Raji (cell line): ENCODE measurements at regions not wholly inside any gene's neighbourhood (a gene's known extent, or its start where the extent isn't known, plus 50 kb on each side); places are given as distances from the start of the nearest gene placed in this dataset.

ENCODE experiments used
- POLR2A ChIP-seq: IDR thresholded peaks from 2 replicates; pipeline ENCODE4 v1.6.1; 2011; ENCODE audit warnings: low read depth, low read length, control low read depth; ENCODE audit not compliant: insufficient read depth

DNA sequence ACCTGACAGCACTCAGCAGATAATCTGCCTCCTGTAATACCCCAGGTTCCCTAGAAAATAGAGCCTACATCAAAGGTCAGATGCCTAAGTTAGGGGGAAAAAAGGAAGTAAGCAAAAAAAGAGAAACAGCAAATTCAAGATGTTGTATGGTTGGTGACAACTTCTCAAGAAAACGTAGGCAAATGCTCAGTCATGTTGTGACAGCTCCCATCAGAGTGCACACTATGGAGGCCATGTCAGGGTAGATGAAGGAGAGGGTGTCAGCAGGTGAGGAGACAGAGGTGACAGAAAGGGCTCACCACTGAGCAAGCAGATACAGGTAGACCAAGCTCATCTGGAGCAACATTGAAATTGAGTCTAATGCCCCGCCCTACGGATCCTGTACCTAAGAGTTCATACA is 356.8 kb upstream of the BRINP1 start:
- no peak for TF ChIP-seq POLR2A

GRCh38 chr9:119722384-119722783 is 353.1 kb upstream of the BRINP1 start:
- TF ChIP-seq POLR2A = no peak

- TF ChIP-seq POLR2A = no peak
Observed at GRCh38 chr9:119712325-119712724, 343.1 kb upstream of the BRINP1 start.

DNA sequence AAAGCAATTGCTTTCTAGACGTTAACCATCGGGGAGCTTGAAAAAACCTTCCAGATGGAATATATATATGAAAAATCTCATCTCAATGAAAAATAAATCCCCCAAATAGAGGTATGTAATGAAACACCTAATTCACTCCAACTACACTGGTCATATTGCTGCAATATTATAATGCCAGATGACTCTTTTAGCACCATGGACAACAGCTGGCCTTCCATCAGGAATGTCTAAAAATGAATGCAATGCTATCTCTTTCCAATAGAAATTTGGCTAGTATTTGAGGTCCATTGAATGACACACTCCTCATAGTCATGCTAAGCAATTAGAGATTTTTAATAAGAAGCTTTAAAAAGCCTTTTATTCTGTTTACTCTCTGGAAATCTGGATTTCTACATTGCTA is 340.2 kb upstream of the BRINP1 start:
- TF ChIP-seq POLR2A = no peak

DNA sequence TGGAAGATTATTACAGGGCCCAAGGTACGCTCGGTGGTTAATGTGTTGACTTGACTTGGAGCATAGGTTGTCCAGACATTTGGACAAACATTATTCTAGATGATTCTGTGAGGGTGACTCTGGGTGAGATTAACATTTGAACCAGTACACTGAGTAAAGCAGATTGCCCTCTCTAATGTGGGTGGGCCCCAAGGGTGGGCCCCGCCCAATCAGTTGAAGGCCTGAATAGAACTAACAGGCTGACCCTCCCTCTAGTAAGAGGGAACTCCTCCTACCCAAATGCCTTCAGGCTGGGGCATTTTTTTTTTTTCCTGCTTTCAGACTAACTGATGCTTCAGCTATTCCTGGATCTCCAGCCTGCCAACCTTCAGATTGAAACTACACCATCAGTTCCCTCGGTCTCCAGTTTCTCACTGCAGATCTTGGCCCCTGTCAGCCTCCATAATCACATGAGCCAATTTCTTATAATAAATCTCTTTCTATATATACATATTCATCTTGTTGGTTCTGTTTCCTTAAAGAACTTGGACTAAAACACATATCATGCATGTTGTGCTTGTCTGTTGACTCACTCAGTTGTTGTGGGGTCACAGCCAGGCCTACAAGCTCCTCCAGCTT is 338.1 kb upstream of the BRINP1 start:
- TF ChIP-seq POLR2A = no peak

- no peak for TF ChIP-seq POLR2A
Observed at GRCh38 chr9:119701651-119702050, 332.4 kb upstream of the BRINP1 start.

DNA sequence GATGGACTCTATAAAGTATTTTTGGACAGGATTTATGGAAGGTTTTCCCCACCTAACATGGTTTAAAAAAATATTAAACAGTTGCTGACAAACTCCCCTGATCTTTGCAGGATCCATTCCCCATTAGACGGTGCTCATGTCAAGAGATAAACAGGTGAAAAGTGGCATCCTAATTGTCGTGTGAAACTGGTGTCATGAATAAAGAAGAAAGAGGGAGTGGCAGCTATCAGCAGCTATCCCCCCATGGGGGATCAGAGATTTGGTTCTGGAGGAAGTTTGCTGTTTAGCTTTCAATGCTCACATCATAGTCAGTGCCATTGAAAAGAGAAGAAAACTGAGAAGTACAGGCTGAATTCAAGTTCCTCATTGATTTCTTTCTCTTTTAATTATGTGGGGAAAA is 329.3 kb upstream of the BRINP1 start:
- TF ChIP-seq POLR2A = no peak

GRCh38 chr9:119697996-119698395 is 328.8 kb upstream of the BRINP1 start:
- no peak for TF ChIP-seq POLR2A

- no peak for TF ChIP-seq POLR2A
Observed at GRCh38 chr9:119689879-119690278, 320.6 kb upstream of the BRINP1 start.

- no peak for TF ChIP-seq POLR2A
Observed at GRCh38 chr9:119688547-119688946, 319.3 kb upstream of the BRINP1 start.

- no peak for TF ChIP-seq POLR2A
Observed at GRCh38 chr9:119677811-119678505, 308.7 kb upstream of the BRINP1 start.

GRCh38 chr9:119675951-119676350 is 306.7 kb upstream of the BRINP1 start:
- no peak for TF ChIP-seq POLR2A

- TF ChIP-seq POLR2A = no peak
Observed at GRCh38 chr9:119667916-119668315, 298.7 kb upstream of the BRINP1 start.

DNA sequence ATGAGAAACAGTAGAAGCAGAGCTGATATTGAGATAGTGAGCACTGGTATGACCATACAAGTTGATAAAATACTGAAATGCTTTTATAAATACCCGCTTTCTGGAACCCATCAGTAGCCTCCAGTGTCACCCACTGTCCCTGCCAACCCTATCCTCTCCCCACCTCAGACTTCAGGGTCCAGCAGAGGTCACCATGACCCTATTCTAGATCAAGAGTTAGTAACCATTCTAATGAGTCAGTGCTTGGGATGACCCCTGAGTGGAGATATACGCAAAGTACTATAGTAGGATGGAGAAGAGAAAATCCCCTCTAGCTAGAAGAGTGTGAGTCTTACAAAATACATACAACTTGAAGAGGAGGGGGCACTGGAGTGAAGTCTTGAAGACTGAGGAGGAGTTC is 297.9 kb upstream of the BRINP1 start:
- TF ChIP-seq POLR2A = no peak

DNA sequence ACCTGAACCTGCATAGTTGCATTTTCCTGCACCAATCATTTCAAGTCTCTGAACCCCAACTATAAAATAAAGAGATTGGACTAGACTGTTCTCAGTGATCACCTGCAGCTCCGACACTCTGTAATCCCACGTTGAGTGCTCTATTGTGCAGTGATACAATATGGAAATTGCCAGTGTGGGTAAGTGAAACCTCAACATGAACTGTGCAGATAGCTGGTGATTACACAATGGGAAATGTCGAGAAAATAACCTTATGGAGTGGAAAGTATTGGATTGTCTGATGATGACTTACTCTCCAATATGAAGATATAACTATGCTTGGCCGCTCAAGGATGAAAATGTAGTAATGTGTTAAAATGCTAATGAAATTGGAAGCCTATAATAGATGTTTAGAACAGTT is 293.1 kb upstream of the BRINP1 start:
- no peak for TF ChIP-seq POLR2A

- no peak for TF ChIP-seq POLR2A
Observed at GRCh38 chr9:119652931-119653330, 283.7 kb upstream of the BRINP1 start.

DNA sequence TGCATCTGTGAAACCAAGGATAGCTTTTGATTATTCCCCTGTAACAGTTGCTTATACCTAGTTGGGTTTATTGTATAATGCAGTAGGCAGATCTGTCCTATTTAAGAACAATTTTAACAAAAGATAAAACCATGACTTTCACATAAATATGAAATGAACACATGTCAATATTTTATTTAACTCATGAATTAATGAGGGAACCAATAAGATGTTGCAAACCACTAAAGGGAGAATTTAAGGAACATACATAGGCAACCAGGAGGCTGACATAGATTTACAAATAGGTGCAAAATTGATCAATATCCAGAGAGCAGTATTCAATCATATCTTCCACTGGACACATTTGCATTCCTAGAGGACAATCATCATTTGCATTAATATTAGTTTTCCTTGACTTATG is 280.0 kb upstream of the BRINP1 start:
- no peak for TF ChIP-seq POLR2A

- TF ChIP-seq POLR2A = no peak
Observed at GRCh38 chr9:119639287-119639955, 270.2 kb upstream of the BRINP1 start.
